Limb (tissue), 2 donors: ENCODE measurements at regions not wholly inside any gene's neighbourhood (a gene's known extent, or its start where the extent isn't known, plus 50 kb on each side); places are given as distances from the start of the nearest gene placed in this dataset.
A peak's percentile ranks its signal among the peaks of the same experiment; 100 is the strongest.
"Not testable (repeated sequence)": the region's sequence is repeated elsewhere in the genome, so short reads cannot be mapped to it uniquely, and the experiment has no call there.

ENCODE experiments used
- DNase-seq, 2 donors: peaks; one replicate each; pipeline ENCODE4 v3.0.0-alpha.2; 2016; ENCODE audit errors: extremely low spot score in 2 of 2

DNA sequence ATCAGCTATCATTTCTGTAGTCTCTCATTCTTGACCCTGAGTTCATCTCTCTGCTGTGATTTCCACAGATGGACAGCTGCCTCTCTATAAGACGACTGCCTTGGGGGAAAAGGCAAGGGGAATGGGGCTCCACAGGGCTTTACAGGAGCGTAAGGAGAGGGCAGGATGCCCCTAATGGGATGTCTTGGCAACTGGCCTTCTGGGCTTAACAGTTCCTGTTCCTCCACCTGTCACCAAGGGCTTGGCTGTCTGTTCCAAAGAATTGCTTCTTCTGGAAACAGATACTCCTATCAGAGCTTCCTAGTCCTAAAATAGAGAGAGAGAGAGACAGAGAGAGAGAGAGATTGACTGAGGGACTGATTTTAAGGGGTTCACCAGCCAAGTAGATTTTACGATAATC lies 181.9 kb downstream of the TMEM200A start:
- DNase-seq: no peak

DNA sequence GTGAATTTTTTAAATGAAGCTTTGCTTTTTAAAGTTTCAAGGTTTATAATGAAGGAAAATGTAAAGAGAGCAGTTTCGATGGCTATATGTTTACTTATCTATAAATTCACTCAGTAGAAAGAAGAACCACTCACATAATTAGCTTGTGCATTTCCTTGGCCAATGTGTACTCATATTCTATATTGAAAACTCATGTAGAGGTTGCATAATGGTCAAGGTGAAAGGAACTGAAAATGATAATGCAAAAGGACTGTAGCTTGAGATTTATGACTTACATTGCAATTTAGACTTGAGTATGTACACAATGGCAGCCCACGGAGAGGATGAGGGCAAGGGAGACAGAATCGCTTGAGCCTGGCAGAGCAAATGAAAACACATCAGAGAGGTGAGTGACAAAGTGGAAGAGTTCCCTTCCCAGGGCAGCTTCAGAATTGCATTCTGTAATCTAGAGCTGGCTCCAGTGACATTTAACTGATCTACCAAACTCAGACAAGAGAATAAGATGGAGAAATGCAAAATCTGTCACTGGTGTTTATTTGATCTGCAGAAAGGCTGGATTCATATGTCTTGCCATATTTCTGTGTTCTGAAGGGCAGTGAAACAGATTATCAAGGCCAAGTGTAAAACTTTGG lies 191.8 kb downstream of the TMEM200A start:
- no peak for DNase-seq

DNA sequence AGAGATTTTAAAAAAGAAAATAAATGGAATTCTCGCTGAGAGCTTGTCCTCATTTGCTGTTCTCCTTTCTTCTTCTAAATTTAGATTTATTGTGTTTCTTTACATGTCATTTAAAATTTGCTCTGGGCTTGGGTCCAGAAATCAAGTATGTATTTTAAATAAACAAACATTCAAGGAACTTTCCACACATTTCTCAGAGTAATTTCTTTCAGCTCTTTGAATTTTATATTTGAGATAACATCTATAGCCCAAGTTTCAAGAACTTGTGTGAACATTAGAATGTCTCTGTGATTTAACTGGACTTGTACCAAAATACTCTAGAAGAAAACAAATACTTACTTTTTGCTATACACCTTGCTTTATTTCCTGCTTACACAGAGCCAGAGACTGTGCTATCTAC lies 192.3 kb downstream of the TMEM200A start:
- no peak for DNase-seq

DNA sequence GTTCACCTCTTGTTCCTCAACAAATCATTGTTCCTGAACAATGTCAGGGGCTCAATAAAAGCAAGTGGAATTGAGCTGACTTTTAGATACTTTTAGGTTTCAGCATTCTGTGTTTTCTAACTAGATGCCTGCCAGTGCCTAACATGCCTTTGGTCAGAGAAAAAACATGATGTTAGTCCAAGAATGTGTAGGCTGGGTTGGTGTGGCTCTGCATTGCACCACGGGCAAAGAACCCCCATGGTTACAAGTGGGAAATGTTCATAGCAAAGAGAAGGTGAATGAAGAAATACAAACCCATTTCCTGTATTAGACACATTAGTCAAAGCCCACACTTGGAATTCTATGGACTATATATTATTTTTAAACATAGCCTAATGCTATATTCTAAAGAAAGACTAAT lies 193.3 kb downstream of the TMEM200A start:
- DNase-seq: no peak

DNA sequence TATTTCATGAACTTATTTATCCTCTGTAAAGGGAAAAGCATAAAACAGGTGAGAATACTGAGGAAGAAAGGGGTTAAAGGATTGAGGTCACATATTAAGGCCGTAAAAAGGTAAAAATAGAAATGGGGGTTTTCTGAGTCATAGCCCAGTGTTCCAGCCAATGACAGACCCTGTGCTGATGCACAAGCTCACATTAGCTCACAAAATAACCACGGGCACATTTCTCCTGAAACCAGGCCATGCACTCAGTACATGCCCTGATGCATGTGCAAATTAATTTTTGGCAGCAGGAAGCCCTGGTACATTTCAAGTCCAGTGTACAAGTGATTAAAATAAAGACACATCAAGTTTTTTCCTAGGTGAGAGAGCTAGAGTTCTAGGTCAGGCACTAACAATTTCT lies 194.4 kb downstream of the TMEM200A start:
- no peak for DNase-seq

DNA sequence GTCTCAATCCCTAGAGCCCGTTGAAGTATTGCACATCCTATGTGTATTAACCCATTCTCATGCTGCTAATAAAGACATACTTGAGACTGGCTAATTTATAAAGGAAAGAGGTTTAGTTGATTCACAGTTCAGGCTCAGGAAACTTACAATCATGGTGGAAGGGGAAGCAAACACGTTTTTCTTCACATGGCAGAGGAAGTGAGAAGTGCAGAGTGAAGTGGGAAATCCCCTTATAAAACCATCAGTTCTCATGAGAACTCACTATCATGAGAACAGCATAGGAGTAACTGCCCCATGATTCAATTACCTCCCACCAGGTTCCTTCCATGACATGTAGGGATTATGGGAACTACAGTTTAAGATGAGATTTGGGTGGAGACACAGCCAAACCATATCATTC lies 195.3 kb downstream of the TMEM200A start:
- not testable (repeated sequence) for DNase-seq

DNA sequence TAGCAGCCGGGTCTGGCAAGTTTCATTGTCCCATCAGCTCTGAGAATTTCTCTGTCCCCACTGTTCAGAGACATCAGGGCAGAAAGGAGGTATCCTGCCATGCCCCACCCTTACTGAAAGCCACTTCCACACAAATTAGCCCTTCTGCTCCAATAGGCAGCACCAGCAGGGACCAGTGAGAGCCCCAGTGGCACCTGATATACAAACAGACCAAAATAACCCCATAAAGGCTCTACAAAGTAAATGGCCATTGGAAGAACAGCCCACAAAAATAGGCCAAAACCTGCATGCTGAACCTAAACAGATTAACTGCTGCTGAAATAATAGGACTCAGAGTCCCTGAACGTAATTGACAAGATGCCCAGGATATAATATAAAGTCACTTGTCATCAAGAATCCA lies 199.9 kb downstream of the TMEM200A start:
- no peak for DNase-seq

DNA sequence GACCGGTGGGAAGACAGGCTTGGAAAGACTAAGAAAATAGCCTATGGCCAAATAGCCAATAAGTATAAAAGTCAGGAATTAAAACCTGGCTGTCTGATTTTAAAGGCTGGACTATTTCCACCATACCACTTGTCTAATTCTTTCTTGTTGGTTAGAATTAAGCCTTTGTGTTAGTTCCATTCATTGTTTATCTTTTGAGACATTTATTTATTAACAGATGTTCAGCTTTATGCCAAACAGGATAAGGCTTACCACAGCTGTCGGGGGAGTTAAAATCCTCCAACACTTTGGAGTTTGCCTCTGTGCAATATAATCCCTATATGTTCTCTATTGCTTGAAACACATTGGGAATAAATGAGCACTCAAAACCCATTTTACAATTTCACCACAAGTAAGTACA lies 208.3 kb downstream of the TMEM200A start:
- DNase-seq: peak in 1 of 2 donors; percentile 12

DNA sequence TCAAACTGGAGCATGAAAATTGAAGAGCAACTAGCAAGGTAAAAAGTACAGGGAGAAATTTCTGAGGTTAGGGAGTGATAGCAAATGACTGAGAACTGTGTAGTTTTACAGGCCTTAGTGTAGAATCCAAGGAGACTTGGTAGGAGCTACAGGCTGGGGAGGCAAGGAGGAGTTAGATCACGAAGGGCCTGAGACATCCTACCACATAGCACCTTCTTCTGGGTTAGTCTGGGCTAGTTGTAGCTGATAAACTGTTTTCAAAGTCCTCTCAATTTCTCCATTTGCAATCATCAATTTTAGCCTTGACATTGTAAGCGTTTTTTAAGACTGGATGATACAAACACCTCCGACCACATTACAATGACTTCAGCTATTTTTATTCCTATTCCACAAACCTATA lies 209.7 kb downstream of the TMEM200A start:
- DNase-seq: no peak

DNA sequence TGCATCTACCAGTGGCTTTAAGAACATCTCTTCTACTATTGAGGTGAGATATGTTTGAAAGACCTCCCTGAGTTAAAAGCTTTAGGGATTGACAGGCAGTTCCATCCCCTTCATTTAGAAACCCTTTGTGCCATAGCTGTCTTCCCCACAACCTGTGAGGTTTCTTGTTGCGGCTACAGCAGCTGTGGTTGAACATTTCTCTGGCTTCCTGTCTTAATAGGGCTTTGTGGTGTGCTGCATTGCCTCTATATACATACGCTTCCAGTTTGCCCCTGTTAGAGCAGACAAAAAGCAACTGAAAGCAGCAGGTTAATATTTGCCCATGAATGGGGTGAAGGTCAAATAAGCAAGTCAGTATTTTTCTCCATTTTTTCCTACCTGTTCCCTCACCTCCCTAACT lies 210.2 kb downstream of the TMEM200A start:
- no peak for DNase-seq

DNA sequence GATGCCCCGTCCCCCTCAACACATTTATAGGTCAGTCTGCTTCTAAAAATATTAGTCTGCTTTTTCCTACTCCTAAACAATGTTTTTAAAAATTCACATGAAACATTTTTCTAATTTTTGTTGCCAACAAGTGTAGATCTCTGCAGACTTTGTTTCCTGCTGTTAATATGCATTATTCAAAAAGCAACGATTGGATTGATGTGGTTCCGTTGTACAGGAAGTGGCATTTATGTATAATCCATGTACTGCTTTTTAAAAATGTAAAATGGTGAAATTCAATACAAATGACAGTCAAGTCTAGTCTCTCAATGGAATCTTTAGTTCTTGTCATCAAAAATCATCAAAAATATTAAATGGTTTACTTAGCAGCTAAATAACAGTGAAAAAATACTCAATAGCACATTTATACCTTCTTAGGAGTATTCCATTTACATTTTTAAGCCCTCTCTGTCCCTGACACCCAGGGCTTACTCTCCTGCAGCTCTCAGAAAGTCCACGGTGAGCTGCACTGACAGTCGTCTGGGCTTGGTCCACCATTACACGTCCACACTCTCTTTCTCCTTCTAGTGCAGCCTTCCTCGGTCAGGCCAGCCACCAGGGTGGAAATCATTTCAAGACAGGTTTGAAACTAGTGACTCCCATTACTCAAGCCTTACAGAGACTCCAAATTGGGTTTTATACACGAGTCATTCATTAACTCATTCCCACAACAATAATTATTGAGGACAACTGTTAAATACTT lies 211.5 kb downstream of the TMEM200A start:
- no peak for DNase-seq

DNA sequence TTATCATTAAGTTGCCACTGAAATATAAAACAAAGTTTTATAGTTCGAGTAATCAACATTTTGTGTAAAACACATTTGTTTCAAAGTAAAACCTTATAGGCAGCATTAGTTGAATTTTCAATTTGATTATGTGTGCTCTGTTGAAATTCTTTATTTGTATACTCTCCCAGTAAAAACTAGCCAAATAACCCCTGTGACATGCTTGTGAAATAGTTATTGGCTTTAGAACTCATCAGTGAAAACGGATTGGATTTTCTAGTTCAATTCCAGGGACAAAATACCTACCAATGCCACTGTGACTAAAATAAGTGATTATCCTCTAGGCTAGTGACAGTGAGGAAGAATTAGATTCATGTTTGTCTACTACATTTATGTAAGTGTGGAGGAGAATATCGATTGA lies 212.9 kb downstream of the TMEM200A start:
- no peak for DNase-seq

DNA sequence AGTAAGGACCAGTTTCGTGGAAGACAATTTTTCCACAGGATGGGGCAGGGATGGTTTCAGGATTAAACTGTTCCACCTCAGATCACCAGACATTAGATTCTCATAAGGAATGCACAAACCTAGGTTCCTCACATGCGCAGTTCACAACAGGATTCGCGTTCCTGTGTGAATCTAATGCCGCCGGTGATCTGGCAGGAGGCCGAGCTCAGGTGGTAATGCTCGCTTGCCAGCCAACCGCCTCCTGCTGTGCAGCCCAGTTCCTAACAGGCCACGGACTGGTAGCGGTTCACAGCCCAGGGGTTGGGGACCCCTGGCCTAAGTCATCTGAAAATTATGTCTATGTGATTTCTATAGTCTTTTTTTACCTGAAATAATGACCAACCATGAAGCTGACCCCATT lies 217.5 kb downstream of the TMEM200A start:
- no peak for DNase-seq

DNA sequence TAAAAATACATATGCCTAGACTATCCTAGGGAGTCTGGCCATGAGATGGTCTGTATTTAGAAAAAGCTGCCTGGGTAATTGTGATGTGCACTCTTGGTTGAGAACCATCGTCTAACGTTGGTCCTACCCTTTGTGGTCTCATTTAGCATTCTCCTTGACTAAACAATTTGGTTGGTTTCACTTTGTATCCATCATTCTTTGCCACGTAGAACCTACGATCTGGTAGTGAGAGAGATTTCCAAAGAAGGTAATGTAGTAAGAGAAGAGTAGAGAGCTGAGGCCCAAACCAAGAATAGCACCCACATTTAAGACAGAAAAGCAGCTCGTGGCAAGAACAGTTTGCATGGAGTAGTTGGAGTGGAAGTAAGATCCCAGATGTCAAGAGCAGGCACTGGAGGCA lies 219.8 kb downstream of the TMEM200A start:
- DNase-seq: no peak

DNA sequence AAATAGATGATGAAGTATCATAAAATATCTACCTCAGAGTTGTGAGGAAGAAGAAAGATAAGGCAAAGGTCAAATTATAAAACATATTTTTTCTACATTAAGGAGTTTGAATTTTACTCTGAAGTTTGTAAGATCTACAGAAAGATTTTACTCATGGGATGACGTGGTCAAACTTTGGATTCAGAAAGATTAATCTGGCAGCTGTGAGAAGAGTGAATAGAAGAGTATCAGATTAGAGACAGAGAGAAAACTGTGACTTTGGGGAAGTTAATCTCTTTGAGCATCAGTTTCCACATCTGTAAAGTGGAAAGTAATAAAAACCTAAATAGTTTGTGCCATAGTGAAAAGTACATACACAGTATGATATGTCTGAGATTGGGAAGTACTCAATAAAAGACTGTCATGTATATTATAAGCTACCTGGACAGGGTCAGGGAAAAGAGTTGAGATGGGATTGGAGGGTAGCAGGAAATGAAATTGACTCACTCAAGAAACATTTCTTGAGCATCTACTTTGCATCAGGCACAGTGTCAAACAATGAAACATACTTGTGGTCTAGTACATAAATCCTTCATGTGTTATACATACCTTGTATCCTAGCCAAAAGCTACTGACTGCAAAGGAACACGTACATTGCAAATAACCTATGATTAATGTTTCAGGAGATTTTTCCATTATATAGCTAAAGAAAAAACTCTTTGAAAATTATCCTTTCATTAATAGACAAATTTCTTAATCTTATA lies 222.1 kb downstream of the TMEM200A start:
- no peak for DNase-seq

DNA sequence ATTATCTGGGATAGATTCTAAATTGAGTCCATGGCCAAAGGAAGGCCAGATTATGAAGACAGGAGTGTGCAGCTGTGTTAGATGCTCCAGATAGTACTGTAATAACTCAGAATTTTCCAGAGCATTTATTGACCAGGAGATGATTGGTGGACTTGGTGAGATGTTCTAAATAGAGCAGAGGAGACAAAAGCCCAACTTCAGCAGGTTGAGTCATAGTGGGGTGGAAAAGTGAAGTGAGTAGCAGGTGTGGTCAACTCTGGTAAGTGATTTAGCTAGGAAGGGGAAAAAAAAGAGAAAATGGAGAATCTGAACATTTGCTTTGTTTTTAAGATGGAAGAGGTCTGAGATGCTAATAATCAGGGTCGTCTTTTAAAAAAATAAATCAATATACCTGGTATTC lies 227.4 kb downstream of the TMEM200A start:
- no peak for DNase-seq

DNA sequence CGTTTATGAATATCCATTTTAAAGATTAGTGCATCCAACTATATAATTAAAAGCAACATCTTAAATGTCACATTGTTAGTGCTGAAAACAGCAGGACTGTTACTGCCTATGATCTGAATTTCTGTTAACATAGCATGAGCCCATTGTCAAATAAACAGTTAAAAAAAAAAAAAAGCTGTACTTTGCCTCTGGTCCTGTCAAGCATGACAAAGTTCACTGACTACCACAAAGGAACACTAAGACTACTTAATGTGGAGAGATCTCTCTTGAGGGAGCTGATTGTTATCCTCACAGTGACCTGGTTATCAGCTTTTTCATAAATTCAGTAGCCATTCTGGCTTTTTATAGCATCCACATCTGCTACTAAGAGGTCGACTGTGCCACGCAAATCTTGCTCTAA lies 228.1 kb downstream of the TMEM200A start:
- DNase-seq: no peak

DNA sequence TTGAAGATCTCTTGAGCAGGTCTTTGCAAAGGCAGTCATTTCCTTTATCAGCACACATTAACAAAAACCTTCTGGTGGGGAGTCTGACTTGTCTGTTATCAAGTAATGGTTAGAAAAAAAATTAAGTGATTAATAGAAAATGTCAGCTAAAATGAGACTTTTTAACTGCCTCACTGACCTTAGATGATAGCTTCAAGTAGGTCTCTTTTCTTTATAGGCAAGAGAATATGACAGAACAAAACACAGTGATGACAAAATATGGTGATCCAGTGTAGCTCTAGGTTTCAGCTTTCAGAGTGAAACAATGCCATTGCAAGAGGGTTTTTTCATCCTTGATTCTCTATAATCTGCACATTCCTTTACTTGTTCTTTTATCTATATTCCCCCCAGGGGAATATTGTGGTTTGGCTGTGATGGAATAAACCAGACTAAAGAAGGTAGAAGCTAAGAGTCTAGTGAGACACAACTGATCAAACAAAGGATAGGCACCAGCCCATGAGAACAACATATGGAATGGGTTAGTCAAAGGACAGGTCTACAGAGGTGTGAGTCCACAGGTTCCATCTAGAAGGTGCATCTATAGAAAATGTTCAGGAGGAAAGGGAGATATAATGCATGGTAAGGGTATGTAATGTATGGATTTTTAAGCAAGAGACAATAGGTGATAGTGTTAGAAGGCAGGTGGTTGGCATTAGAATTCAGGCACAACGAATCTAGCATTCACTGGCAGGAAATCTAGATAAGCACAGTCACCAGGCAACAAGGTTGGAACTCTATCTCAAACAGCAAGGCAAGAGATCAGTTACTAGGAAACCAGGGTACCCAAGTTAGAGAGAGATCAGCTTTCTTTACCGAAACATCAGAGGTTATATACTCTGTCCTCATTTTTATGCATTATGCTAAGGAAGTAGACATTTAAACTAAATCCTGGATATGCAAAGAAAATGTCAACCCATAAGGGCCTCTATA lies 228.9 kb upstream of the SMLR1 start:
- DNase-seq: no peak

DNA sequence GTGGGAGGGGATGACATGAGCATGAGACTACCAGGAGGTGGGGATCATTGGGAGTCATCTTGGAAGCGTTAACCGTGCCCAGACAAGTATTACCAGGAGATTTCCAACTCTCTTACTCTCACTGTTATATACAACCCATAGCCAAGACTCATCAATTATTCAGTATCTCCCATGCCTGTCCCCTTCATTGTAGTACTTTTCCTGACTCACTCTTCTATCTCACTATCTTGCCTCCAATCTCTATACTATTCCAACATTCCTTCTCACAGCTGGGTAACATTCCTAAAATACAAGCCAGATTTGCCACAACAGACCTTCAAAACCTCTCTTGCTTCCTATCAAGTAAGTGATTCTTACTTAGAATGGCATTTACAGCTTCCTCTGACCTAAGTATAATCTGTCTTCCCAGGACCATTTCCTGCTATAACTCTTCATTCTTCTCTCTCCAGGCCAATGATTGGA lies 226.3 kb upstream of the SMLR1 start:
- no peak for DNase-seq

DNA sequence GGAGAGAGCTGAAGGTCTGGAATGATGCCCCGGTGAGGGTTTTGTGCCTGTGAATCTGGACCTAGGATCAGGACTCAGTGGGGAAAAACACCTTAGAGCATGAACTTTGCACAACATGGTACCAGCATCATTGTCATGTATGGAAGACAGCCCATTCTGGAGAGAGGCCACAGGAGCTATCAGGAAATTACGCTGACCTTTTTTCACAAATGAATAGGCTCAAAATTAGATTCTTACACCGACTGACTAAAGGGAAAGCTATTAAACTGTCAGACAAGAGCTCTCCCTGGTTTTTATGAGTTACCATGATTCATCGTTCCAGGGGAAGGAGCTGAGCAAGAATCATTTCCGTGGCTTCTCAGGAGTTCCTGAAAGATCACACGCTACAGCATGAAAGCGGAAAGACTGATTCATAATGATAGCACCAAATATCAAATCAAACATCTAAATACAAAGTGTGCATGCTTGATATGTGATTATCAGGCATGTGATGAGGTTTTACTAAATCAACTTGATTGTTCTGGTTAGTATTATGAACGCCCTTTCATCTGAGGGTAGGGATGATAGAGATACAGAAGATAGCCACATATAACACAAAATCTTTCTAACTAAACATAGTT lies 224.9 kb upstream of the SMLR1 start:
- DNase-seq: no peak

DNA sequence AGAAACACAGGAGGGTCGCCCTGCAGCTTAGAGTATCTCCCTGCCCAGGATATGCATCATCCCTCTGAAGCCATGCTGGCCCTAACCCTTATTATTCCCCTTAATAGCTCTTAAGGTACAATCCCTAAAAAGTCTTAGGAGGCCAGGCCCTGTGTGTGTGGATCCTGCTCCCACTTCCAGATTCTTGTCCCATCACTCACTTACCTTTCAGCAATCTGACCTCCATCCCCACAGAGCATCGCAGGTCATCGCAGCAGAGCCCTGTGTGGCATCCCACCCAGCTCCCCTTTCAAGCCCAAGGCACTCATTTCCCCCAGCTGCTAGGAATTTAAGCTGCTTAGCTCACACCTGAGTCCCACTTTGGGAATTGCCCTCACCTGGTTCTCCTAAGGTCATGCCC lies 223.8 kb upstream of the SMLR1 start:
- no peak for DNase-seq
